SK-N-MC (cell line): ENCODE measurements at regions not wholly inside any gene's neighbourhood (a gene's known extent, or its start where the extent isn't known, plus 50 kb on each side); places are given as distances from the start of the nearest gene placed in this dataset.

Experiments used
- EZH2 ChIP-seq: fragments of 200-600 bp; sonication (generic); IDR thresholded peaks from one replicate; pipeline ENCODE4 v1.6.1; 2017; ENCODE audit warnings: antibody characterized with exemption
- POLR2AphosphoS5 ChIP-seq: IDR thresholded peaks from 2 replicates; pipeline ENCODE4 v1.6.1; 2012; ENCODE audit warnings: mild to moderate bottlenecking, low read depth, low read length, borderline replicate concordance

DNA sequence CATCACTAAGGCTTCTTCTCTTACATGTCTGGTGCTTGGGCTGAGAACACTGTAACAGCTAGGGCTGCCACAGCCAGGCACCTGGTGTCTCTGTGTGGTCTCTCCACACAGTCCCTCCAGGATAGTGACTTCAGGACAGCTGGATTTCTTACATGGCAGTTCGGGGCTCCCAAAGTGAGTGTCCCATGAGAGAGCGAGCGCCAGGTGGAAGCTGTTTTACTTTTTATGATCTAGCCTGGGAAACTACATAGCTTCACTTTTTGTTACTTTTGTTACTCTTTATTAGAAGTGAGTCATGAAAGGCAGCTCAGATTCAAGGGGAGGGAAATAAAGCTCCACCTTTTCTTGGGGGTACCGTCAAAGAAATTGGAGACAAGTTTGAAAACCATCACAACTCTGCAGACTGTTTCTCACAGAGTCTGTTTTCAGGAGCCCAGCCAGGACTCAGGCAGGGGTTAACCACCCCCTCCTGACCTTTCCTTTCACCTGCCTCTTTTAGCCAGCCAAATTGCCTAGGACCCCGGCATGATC lies 373.0 kb downstream of the MID1IP1 start:
- TF ChIP-seq EZH2 (no peak), POLR2AphosphoS5 (no peak)
